ENCODE measurements at regions not wholly inside any gene's neighbourhood (a gene's known extent, or its start where the extent isn't known, plus 50 kb on each side); places are given as distances from the start of the nearest gene placed in this dataset.
"Not testable (repeated sequence)": the region's sequence is repeated elsewhere in the genome, so short reads cannot be mapped to it uniquely, and the experiment has no call there.

- not testable (repeated sequence) for H3K9me3 Mint-ChIP-seq; H3K9me2 ChIP-seq (ENCODE audit: insufficient read depth); H3K27ac ChIP-seq (ENCODE audit: low read depth); H3K79me2 ChIP-seq (replicated peaks; ENCODE audit: insufficient read depth); H3K4me2 ChIP-seq; H2AFZ ChIP-seq; H3K4me3 Mint-ChIP-seq; H3K36me3 Mint-ChIP-seq (ENCODE audit: low read depth); H3K27ac Mint-ChIP-seq; H4K20me1 ChIP-seq (replicated peaks; ENCODE audit: insufficient read depth); H3K4me1 Mint-ChIP-seq; H3K4me1 ChIP-seq (ENCODE audit: insufficient read depth); DNase-seq (ENCODE audit: low spot score); H3F3A ChIP-seq (replicated peaks; ENCODE audit: low read depth); H3K36me3 ChIP-seq (ENCODE audit: insufficient read depth); H3K27me3 ChIP-seq (ENCODE audit: insufficient read depth); H3K4me3 ChIP-seq; ATAC-seq; H3K27me3 Mint-ChIP-seq (ENCODE audit: insufficient read depth, low read depth, poor library complexity)
Observed at GRCh38 chr4:118419626-118420025, 66.8 kb upstream of the PRSS12 start.

- peak; percentile 78 for TF ChIP-seq CTCF (conservative IDR thresholded peaks at IDR 0.05; ENCODE audit: low read depth in 2 of 2)
- H3K27me3 Mint-ChIP-seq (ENCODE audit: insufficient read depth, low read depth, poor library complexity); ATAC-seq: not testable (repeated sequence)
Observed at GRCh38 chr4:118424062-118424461, 71.3 kb upstream of the PRSS12 start.

GRCh38 chr4:118428881-118429280 lies 76.1 kb upstream of the PRSS12 start:
- H3K4me1 Mint-ChIP-seq; H3K36me3 Mint-ChIP-seq (ENCODE audit: low read depth); H3K9me2 ChIP-seq (ENCODE audit: insufficient read depth); H3F3A ChIP-seq (replicated peaks; ENCODE audit: low read depth); H3K4me2 ChIP-seq; ATAC-seq; H3K27me3 Mint-ChIP-seq (ENCODE audit: insufficient read depth, low read depth, poor library complexity); H3K27me3 ChIP-seq (ENCODE audit: insufficient read depth); H3K79me2 ChIP-seq (replicated peaks; ENCODE audit: insufficient read depth); DNase-seq (ENCODE audit: low spot score); H4K20me1 ChIP-seq (replicated peaks; ENCODE audit: insufficient read depth); H3K9me3 Mint-ChIP-seq; H2AFZ ChIP-seq; H3K4me1 ChIP-seq (ENCODE audit: insufficient read depth); H3K4me3 ChIP-seq; H3K27ac Mint-ChIP-seq; H3K27ac ChIP-seq (ENCODE audit: low read depth); H3K4me3 Mint-ChIP-seq; H3K36me3 ChIP-seq (ENCODE audit: insufficient read depth): not testable (repeated sequence)

More at GRCh38 chr4:118424062-118424461, 71.3 kb upstream of the PRSS12 start:
- not testable (repeated sequence) for H3K27ac Mint-ChIP-seq; H3K36me3 Mint-ChIP-seq (ENCODE audit: low read depth); H3K9me2 ChIP-seq (ENCODE audit: insufficient read depth); H3K9me3 Mint-ChIP-seq; H3K4me1 Mint-ChIP-seq; H3K4me3 ChIP-seq; H4K20me1 ChIP-seq (replicated peaks; ENCODE audit: insufficient read depth); H3K4me1 ChIP-seq (ENCODE audit: insufficient read depth); H3K4me3 Mint-ChIP-seq; H3F3A ChIP-seq (replicated peaks; ENCODE audit: low read depth); H3K27me3 ChIP-seq (ENCODE audit: insufficient read depth); H3K36me3 ChIP-seq (ENCODE audit: insufficient read depth); H3K4me2 ChIP-seq; H3K79me2 ChIP-seq (replicated peaks; ENCODE audit: insufficient read depth); H3K27ac ChIP-seq (ENCODE audit: low read depth)
- peak overlapping the region; percentile 75; the same call in 1 of the 2 replicates for H2AFZ ChIP-seq
- peak; percentile 64 for DNase-seq (ENCODE audit: low spot score)

GRCh38 chr4:118432359-118432758 lies 79.6 kb upstream of the PRSS12 start:
- H3K4me1 Mint-ChIP-seq; H3K27me3 ChIP-seq (ENCODE audit: insufficient read depth): not testable (repeated sequence)

GRCh38 chr4:118433612-118434375 lies 81.0 kb upstream of the PRSS12 start:
- H3K4me3 ChIP-seq; H3K27me3 Mint-ChIP-seq (ENCODE audit: insufficient read depth, low read depth, poor library complexity); H3K79me2 ChIP-seq (replicated peaks; ENCODE audit: insufficient read depth); DNase-seq (ENCODE audit: low spot score); H3K4me3 Mint-ChIP-seq; H3K36me3 ChIP-seq (ENCODE audit: insufficient read depth); H2AFZ ChIP-seq; H4K20me1 ChIP-seq (replicated peaks; ENCODE audit: insufficient read depth); H3K27ac Mint-ChIP-seq; H3K36me3 Mint-ChIP-seq (ENCODE audit: low read depth); H3F3A ChIP-seq (replicated peaks; ENCODE audit: low read depth); H3K4me1 ChIP-seq (ENCODE audit: insufficient read depth); H3K27me3 ChIP-seq (ENCODE audit: insufficient read depth); H3K4me2 ChIP-seq; H3K27ac ChIP-seq (ENCODE audit: low read depth); H3K9me3 Mint-ChIP-seq; H3K9me2 ChIP-seq (ENCODE audit: insufficient read depth); H3K4me1 Mint-ChIP-seq; ATAC-seq: not testable (repeated sequence)

More at GRCh38 chr4:118432359-118432758, 79.6 kb upstream of the PRSS12 start:
- not testable (repeated sequence) for H3K36me3 ChIP-seq (ENCODE audit: insufficient read depth); H3K4me2 ChIP-seq; DNase-seq (ENCODE audit: low spot score); H3K27me3 Mint-ChIP-seq (ENCODE audit: insufficient read depth, low read depth, poor library complexity); H3K79me2 ChIP-seq (replicated peaks; ENCODE audit: insufficient read depth); H2AFZ ChIP-seq; H3K4me3 Mint-ChIP-seq; H3F3A ChIP-seq (replicated peaks; ENCODE audit: low read depth); H3K9me2 ChIP-seq (ENCODE audit: insufficient read depth); H3K36me3 Mint-ChIP-seq (ENCODE audit: low read depth); H4K20me1 ChIP-seq (replicated peaks; ENCODE audit: insufficient read depth); H3K4me1 ChIP-seq (ENCODE audit: insufficient read depth); H3K4me3 ChIP-seq; H3K27ac ChIP-seq (ENCODE audit: low read depth); H3K9me3 Mint-ChIP-seq; ATAC-seq; H3K27ac Mint-ChIP-seq

- not testable (repeated sequence) for H3K36me3 ChIP-seq (ENCODE audit: insufficient read depth); H3K4me1 Mint-ChIP-seq; H3K27me3 ChIP-seq (ENCODE audit: insufficient read depth); H3K27ac Mint-ChIP-seq; H3F3A ChIP-seq (replicated peaks; ENCODE audit: low read depth); H3K9me2 ChIP-seq (ENCODE audit: insufficient read depth); H3K4me3 Mint-ChIP-seq; ATAC-seq; H3K4me2 ChIP-seq; H3K4me3 ChIP-seq; H4K20me1 ChIP-seq (replicated peaks; ENCODE audit: insufficient read depth); H3K27me3 Mint-ChIP-seq (ENCODE audit: insufficient read depth, low read depth, poor library complexity); H3K79me2 ChIP-seq (replicated peaks; ENCODE audit: insufficient read depth); H3K27ac ChIP-seq (ENCODE audit: low read depth); H3K4me1 ChIP-seq (ENCODE audit: insufficient read depth); DNase-seq (ENCODE audit: low spot score); H3K9me3 Mint-ChIP-seq; H2AFZ ChIP-seq; H3K36me3 Mint-ChIP-seq (ENCODE audit: low read depth)
Observed at GRCh38 chr4:118435415-118435814, 82.6 kb upstream of the PRSS12 start.

Measured in GM23338 (cell line).